WTC11 (cell line): ENCODE measurements at regions not wholly inside any gene's neighbourhood (a gene's known extent, or its start where the extent isn't known, plus 50 kb on each side); places are given as distances from the start of the nearest gene placed in this dataset.
A peak's percentile ranks its signal among the peaks of the same experiment; 100 is the strongest.

ENCODE experiments used
- ATAC-seq: fragments of 200-7000 bp; cut with Tn5 transposase; 2 replicates; pipeline ENCODE4 v1.10.0; 2021; ENCODE audit warnings: mild to moderate bottlenecking, moderate library complexity
- CTCF ChIA-PET: fragments of 300-600 bp; sonication (Branson Sonifier 250); formaldehyde crosslinking; loops from one replicate; lab custom pipeline; 2021; ENCODE audit warnings: antibody characterized with exemption; lab: Charles Lee
- POLR2A ChIA-PET: fragments of 350-600 bp; sonication (Branson Sonifier 250); formaldehyde crosslinking; loops from one replicate; lab custom pipeline; 2021; ENCODE audit warnings: antibody characterized with exemption; lab: Charles Lee
- DNase-seq: peaks from one replicate; pipeline ENCODE4 v3.0.0; 2021; ENCODE audit warnings: low spot score
- H3K27ac Mint-ChIP-seq: 2 replicates; pipeline ENCODE4 v1.8.0; 2021; ENCODE audit warnings: mixed read lengths
- H3K27me3 Mint-ChIP-seq: 2 replicates; pipeline ENCODE4 v1.8.0; 2021; ENCODE audit warnings: low read depth, mild to moderate bottlenecking, moderate library complexity, mixed read lengths
- H3K36me3 Mint-ChIP-seq: 2 replicates; pipeline ENCODE4 v1.8.0; 2021; ENCODE audit warnings: mixed read lengths
- H3K4me1 Mint-ChIP-seq: 2 replicates; pipeline ENCODE4 v1.8.0; 2022; ENCODE audit warnings: mixed read lengths
- H3K4me3 Mint-ChIP-seq: 2 replicates; pipeline ENCODE4 v1.8.0; 2021; ENCODE audit warnings: mild to moderate bottlenecking, moderate library complexity, mixed read lengths
- H3K9me3 Mint-ChIP-seq: 2 replicates; pipeline ENCODE4 v1.8.0; 2021; ENCODE audit warnings: mixed read lengths
- ARID4B ChIP-seq: sonication (generic); formaldehyde crosslinking; IDR thresholded peaks from 2 replicates; pipeline ENCODE4 v1.8.0; 2023; ENCODE audit warnings: missing genetic modification reagents, mild to moderate bottlenecking, borderline replicate concordance
- ATF1 ChIP-seq: sonication (generic); formaldehyde crosslinking; IDR thresholded peaks from 2 replicates; pipeline ENCODE4 v1.8.1; 2023; ENCODE audit warnings: mild to moderate bottlenecking, moderate library complexity, missing genetic modification reagents
- CTCF ChIP-seq: fragments of 200-600 bp; IDR thresholded peaks from 2 replicates; pipeline ENCODE4 v1.8.0; 2022; ENCODE audit warnings: antibody characterized with exemption
- E2F5 ChIP-seq: sonication (generic); formaldehyde crosslinking; IDR thresholded peaks from 2 replicates; pipeline ENCODE4 v1.8.1; 2022; ENCODE audit warnings: mild to moderate bottlenecking, moderate library complexity, missing genetic modification reagents
- ELF4 ChIP-seq: sonication (generic); formaldehyde crosslinking; IDR thresholded peaks from 2 replicates; pipeline ENCODE4 v1.8.1; 2022; ENCODE audit warnings: low read depth, mild to moderate bottlenecking, moderate library complexity, missing genetic modification reagents
- EMX1 ChIP-seq: fragments of 250-450 bp; sonication (Bioruptor Pico); IDR thresholded peaks from 2 replicates; pipeline ENCODE4 v1.8.0; 2021; ENCODE audit warnings: mild to moderate bottlenecking
- HMGA2 ChIP-seq: fragments of 250-450 bp; sonication (Bioruptor Pico); IDR thresholded peaks from 2 replicates; pipeline ENCODE4 v1.4.0; 2021; ENCODE audit warnings: mild to moderate bottlenecking, moderate library complexity
- JAZF1 ChIP-seq: fragments of 250-450 bp; sonication (Bioruptor Pico); IDR thresholded peaks from 2 replicates; pipeline ENCODE4 v1.9.0; 2021; ENCODE audit warnings: moderate library complexity, mild to moderate bottlenecking, inconsistent platforms
- SMAD3 ChIP-seq: sonication (generic); formaldehyde crosslinking; IDR thresholded peaks from 2 replicates; pipeline ENCODE4 v1.8.0; 2022; ENCODE audit warnings: missing genetic modification reagents, mild to moderate bottlenecking, borderline replicate concordance
- SOX15 ChIP-seq: fragments of 250-450 bp; sonication (Bioruptor Pico); IDR thresholded peaks from 2 replicates; pipeline ENCODE4 v1.9.0; 2021; ENCODE audit warnings: mild to moderate bottlenecking
- SP1 ChIP-seq: sonication (generic); formaldehyde crosslinking; conservative IDR thresholded peaks from 2 replicates; pipeline ENCODE4 v1.8.1; 2022; ENCODE audit warnings: missing genetic modification reagents
- TCF7 ChIP-seq: sonication (generic); formaldehyde crosslinking; IDR thresholded peaks from 2 replicates; pipeline ENCODE4 v1.8.0; 2022; ENCODE audit warnings: mild to moderate bottlenecking, low read depth, missing genetic modification reagents, moderate library complexity
- ZBTB43 ChIP-seq: sonication (generic); formaldehyde crosslinking; IDR thresholded peaks from 2 replicates; pipeline ENCODE4 v1.8.1; 2023; ENCODE audit warnings: mild to moderate bottlenecking, missing genetic modification reagents
- ZNF138 ChIP-seq: sonication (generic); formaldehyde crosslinking; conservative IDR thresholded peaks from 2 replicates; pipeline ENCODE4 v1.8.1; 2022; ENCODE audit warnings: mild to moderate bottlenecking, moderate library complexity, missing genetic modification reagents
- ZNF232 ChIP-seq: sonication (generic); formaldehyde crosslinking; IDR thresholded peaks from 2 replicates; pipeline ENCODE4 v1.8.0; 2022; ENCODE audit warnings: mild to moderate bottlenecking, missing genetic modification reagents
- ZNF281 ChIP-seq: sonication (generic); formaldehyde crosslinking; IDR thresholded peaks from 2 replicates; pipeline ENCODE4 v1.8.0; 2023; ENCODE audit warnings: mild to moderate bottlenecking, missing genetic modification reagents
- ZNF425 ChIP-seq: fragments of 250-450 bp; sonication (Bioruptor Pico); conservative IDR thresholded peaks from 2 replicates; pipeline ENCODE4 v1.9.0; 2021; ENCODE audit warnings: mild to moderate bottlenecking
- ZNF671 ChIP-seq: fragments of 250-450 bp; sonication (Bioruptor Pico); IDR thresholded peaks from 2 replicates; pipeline ENCODE4 v1.8.0; 2021; ENCODE audit warnings: mild to moderate bottlenecking

- ChIA-PET CTCF (interaction anchor here (1.3 to 1.6 kb wide), 4 partner anchors 99 to 104 kb away, joined by 3 to 7 read pairs (median 6); partner anchors contain the start of gene LMNB1), POLR2A (interaction anchor here (5.0 kb wide), 1 partner anchor 99 kb away, joined by 62 read pairs; the partner anchor contains the start of gene LMNB1)
- Mint-ChIP-seq H3K4me1 (peaks cover 59% of the 10 kb centered on the region), H3K9me3 (no peaks in the 10 kb centered on the region), H3K27me3 (no peaks in the 10 kb centered on the region), H3K36me3 (no peaks in the 10 kb centered on the region), H3K4me3 (no peak overlapping the region), H3K27ac (peak overlapping the region; percentile 63)
- DNase-seq = no peak
- ATAC-seq = no peak
- TF ChIP-seq TCF7 (CRISPR knock-in tag) (no peak), SOX15 (no peak), CTCF (no peak), ARID4B (no peak), ZBTB43 (CRISPR knock-in tag) (no peak), E2F5 (CRISPR knock-in tag) (no peak), ELF4 (CRISPR knock-in tag) (no peak), ZNF138 (CRISPR knock-in tag) (no peak), ZNF671 (CRISPR knock-in tag) (no peak), SP1 (CRISPR knock-in tag) (no peak), ZNF281 (CRISPR knock-in tag) (no peak), JAZF1 (CRISPR knock-in tag) (no peak), ZNF425 (CRISPR knock-in tag) (no peak), SMAD3 (CRISPR knock-in tag) (no peak), ZNF232 (CRISPR knock-in tag) (no peak), EMX1 (CRISPR knock-in tag) (no peak), HMGA2 (CRISPR knock-in tag) (no peak), ATF1 (CRISPR knock-in tag) (no peak)
Observed at GRCh38 chr5:126677121-126677520, 76.4 kb downstream of the PHAX start.
